Esophagus squamous epithelium (tissue), 4 donors: ENCODE measurements at regions not wholly inside any gene's neighbourhood (a gene's known extent, or its start where the extent isn't known, plus 50 kb on each side); places are given as distances from the start of the nearest gene placed in this dataset.

Experiments
- POLR2A ChIP-seq, 4 donors: fragments of 450-650 bp; IDR thresholded peaks; one replicate each; pipeline ENCODE4 v1.6.1; 2017; ENCODE audit warnings: antibody characterized with exemption in 4 of 4, mild to moderate bottlenecking in 4 of 4, moderate library complexity in 3 of 4
- TF ChIP-seq, protein P1 (sequence below), 6 experiments: fragments of 450-650 bp in 4 of 6; fragments of 200-600 bp in 2 of 6; sonication (generic) in 2 of 6; IDR thresholded peaks; one replicate each; pipeline ENCODE4 v1.5.1; 2016 to 2019; ENCODE audit warnings: antibody characterized with exemption in 6 of 6, mild to moderate bottlenecking in 4 of 6, moderate library complexity in 4 of 6

- TF ChIP-seq, protein P1, sequence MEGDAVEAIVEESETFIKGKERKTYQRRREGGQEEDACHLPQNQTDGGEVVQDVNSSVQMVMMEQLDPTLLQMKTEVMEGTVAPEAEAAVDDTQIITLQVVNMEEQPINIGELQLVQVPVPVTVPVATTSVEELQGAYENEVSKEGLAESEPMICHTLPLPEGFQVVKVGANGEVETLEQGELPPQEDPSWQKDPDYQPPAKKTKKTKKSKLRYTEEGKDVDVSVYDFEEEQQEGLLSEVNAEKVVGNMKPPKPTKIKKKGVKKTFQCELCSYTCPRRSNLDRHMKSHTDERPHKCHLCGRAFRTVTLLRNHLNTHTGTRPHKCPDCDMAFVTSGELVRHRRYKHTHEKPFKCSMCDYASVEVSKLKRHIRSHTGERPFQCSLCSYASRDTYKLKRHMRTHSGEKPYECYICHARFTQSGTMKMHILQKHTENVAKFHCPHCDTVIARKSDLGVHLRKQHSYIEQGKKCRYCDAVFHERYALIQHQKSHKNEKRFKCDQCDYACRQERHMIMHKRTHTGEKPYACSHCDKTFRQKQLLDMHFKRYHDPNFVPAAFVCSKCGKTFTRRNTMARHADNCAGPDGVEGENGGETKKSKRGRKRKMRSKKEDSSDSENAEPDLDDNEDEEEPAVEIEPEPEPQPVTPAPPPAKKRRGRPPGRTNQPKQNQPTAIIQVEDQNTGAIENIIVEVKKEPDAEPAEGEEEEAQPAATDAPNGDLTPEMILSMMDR (IDR thresholded peaks at IDR 0.05): no peak
- TF ChIP-seq POLR2A (IDR thresholded peaks at IDR 0.05): no peak
Observed at GRCh38 chr3:187880441-187880840, 135.2 kb upstream of the BCL6 start.
